ENCODE measurements at regions not wholly inside any gene's neighbourhood (a gene's known extent, or its start where the extent isn't known, plus 50 kb on each side); places are given as distances from the start of the nearest gene placed in this dataset.

DNA sequence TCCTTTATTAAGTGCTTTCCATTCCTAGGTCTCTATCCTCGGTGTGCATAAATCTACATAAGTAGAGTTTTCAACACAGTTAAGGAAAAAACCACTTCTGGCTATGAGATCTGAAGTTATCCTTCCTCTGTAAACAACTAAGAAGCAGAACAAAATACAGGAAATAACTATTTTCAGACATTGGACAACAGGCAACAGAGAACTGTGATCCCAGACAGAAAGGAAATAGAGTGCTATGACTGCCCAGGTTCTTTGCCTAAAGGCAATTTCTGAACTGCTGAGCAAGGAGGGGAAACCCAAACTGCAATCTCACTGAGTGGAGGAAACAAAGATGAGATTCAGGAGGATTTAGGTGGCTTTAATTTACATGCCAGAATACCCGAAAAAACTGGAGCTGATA lies 285.4 kb downstream of the SNX13 start:
- TF ChIP-seq, protein P1, sequence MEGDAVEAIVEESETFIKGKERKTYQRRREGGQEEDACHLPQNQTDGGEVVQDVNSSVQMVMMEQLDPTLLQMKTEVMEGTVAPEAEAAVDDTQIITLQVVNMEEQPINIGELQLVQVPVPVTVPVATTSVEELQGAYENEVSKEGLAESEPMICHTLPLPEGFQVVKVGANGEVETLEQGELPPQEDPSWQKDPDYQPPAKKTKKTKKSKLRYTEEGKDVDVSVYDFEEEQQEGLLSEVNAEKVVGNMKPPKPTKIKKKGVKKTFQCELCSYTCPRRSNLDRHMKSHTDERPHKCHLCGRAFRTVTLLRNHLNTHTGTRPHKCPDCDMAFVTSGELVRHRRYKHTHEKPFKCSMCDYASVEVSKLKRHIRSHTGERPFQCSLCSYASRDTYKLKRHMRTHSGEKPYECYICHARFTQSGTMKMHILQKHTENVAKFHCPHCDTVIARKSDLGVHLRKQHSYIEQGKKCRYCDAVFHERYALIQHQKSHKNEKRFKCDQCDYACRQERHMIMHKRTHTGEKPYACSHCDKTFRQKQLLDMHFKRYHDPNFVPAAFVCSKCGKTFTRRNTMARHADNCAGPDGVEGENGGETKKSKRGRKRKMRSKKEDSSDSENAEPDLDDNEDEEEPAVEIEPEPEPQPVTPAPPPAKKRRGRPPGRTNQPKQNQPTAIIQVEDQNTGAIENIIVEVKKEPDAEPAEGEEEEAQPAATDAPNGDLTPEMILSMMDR (IDR thresholded peaks at IDR 0.05; ENCODE audit: poor library complexity), result no peak
- no peak for TF ChIP-seq EZH2phosphoT487 (IDR thresholded peaks at IDR 0.05; ENCODE audit: low read depth, severe bottlenecking, unreplicated experiment)
